ENCODE measurements at regions not wholly inside any gene's neighbourhood (a gene's known extent, or its start where the extent isn't known, plus 50 kb on each side); places are given as distances from the start of the nearest gene placed in this dataset.

DNA sequence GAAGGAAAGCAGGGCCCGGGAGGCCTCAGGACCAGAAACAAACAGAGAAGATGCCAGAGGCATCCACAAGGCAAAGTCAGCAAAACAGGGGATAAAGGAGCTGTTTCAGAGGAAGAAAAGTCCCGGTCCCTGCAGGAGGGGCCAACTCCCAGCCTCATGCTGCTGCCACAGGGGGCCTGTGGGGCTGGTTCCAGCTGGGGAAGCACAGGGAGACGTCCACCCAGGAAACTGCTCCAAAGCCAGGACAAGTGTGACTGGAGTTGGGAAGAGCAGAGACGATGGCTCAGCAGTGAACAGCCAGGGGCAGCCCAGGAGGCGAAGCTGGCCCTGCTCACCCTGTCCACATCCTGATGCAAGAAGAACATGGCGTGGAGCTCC lies 454.4 kb downstream of the BRD1 start:
- DNase-seq: no peak

DNA sequence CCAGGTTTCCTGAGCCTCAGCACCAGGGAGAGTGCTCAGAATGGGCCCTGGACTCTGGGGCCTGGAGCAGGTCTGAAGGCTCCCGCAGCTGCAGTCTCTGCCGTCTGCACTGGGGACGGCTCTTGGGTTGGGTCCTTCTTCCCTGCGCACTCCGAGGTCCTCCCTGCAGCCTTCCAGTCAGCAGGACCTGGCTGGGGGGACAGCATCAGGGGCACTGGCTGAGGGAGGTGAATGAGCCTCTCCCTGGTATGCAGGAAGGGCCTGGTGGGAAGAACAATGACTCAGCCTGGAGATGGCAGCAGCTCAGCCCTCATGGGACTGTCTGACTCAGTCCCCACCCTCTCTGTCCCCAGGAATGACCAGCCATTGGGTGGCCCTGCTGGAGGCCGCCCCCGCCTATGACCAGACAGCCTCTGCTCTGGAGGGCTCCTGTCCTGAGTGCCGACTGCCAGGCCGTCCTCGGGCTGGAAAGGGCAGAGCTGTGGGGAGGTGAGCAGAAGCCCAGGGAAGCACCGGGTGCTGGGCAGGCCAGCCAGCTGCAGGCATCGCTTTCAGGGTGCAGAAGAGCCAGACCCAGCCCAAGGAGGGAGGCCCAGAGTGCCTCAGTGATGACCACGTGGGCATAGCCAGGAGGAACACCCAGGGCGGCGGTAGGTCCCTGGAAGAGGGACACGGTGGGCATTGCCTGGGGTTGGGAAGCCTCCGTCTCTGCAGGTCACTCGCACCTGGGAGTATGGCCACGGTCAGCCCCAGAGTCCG lies 455.0 kb downstream of the BRD1 start:
- DNase-seq: no peak

DNA sequence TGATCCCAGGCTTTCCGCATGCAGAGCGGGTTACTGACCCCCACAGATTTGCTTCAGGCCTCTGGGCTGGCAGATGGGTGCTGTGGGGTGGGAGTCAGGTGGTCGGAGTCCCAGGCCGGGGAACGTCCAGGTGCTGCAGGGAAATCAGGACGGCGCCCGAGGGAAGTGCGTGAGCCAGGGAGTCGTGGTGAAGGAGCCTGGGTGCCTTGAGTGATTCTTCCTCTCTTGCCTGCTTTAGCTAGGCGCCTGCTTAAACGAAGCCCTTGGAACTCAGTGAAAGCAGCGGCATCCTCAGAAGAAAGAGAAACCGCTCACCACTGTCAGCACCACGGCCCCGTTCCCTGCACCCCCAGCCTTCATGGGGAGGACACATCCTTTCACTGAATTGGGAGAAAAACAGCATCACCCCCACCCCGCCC lies 455.6 kb downstream of the BRD1 start:
- DNase-seq: no peak

DNA sequence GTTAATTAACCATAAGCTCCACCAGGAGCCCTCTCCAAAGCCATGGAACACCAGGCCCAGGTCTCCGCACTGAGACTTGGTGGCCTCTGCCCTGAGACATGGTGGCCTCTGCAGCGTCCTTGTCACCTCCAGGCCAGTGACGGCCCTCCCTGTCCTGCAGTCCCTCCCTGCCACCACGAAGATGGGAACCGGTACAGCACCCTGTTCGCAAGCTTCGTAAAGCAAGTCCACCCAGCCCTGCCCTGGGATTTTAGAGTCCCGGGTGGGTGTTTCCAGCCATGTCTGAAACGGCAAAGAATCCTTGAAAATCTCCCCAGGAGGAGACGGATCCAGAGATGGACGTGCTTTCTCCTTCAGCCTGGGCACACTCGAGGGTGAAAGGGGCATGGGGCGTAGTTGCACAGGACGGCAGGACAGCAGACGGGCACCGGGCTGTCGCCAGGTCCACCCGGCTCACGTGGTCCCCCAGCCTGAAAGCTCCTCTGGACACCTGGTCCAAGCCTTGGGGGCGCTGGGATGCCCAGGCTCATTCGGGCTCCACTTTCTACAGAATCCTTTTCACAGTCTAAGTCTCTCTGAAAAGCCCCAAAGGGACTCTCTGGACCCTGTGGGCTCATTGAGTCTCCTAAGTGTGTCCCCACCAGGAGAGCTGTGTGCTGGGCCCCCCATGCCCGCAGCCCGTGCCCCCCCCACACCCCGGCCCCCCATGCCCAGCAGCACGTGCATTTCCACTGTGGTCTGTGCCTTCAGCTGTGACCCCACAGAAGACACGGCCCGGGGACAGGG lies 456.2 kb downstream of the BRD1 start:
- no peak for DNase-seq

DNA sequence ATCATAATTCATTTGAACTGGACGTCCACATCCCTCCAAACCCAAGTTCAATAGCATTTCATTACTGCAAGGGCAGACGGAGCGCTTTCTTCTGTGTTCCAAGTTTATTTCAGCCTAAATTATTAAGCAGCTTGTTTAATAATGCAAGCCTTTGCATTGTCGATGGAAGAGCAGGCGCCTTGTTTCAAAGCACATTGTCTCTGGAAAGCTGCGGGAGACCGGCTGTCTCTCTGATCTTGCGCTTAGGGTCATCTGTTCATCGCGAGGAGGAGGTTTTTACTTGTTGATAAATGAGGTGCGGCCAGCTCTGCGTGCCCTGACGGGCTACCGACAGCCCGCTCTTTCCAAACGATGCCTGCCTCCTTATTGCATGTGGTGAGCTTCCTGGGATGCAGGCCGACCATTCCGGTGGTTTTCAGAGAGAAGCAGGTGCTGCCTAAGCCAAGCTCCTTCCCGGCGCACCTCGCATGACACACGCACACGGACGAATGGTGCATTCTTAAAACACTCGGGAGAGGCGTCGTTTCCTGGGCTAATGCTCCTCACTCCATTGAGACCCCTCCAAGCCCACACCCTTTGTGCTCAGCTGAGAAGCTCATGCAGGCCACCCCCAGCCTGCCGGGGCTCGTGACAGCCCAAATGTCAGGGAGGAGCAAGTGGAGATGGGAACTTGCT lies 456.9 kb downstream of the BRD1 start:
- DNase-seq: no peak

DNA sequence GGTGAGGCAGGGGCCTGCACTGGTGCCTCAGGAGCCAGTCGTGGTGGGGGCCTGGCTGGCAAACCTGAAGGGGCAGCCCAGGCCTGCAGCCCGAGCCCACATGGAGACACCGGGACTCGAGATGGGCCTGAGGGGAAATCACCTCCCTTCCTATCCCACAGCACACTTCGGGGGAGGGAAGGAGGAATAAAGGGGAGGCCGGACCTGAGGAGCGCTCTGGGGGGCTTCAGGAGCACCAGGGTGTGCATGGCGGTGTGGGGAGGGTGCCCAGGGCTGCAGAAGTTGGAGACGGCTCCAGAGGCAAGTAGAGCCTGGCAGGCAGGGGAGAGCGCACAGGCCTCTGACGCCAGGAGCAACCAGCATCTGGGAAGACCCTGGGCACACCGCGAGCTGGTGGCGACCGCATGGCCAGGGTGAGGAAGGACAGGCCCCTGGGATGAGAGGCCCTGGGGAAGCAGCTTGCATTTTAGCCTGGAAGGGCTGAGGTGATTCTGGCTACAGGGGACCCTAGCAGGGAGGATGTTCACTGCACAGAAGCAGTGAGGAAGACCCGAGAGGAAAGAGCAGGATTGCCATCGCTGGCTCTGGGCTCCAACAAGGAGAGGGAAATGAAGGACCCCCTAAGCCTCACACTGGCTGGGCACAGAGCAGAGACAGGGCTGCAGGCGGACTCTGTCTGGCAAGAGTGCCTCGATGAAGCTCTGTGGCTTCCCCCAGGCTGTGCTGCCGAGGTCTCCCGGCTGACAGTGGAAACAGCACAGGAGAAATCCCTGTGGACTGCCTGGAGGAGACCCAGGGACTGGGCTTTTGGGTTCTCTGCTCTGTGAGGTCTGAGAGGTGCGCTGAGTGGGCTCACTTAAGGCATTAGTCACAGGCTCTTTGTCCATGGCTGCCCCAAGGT lies 457.7 kb downstream of the BRD1 start:
- DNase-seq: no peak

DNA sequence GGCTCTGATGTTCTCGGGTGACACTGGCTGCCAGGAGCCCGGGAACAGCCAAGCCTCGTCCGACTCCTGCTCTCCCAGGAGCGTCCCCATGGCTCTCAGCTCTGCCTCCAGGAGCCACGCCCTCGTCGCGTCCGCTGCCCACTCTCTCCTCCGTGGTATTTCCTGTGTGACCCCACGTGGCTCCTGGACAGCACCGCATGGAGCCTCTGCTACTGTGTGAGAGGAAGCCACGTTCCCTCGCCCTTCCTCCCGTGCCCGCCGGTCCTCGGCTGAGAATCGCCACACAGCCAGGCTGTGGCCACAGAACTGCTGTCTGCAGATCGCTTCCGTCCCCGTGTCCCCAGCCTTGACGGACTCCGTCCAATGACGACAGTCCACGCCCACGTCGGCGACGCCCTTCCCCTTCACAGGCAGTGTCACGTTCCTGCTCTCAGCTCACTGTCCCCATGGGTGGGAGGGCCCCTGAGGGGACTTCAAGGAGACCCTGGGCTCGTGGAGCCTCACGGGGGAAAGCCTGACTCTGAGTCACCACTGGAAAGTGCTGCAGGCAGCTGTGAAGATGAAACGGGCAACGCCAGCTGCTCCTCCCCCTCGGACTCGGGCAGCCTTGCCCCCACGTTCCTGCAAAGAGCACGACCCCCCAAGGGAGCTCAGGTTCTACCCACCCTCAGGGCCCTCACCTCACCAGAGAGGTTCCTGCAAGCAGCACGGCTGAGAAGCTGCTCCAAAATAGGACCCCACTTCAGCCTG lies 458.5 kb downstream of the BRD1 start:
- DNase-seq: no peak

DNA sequence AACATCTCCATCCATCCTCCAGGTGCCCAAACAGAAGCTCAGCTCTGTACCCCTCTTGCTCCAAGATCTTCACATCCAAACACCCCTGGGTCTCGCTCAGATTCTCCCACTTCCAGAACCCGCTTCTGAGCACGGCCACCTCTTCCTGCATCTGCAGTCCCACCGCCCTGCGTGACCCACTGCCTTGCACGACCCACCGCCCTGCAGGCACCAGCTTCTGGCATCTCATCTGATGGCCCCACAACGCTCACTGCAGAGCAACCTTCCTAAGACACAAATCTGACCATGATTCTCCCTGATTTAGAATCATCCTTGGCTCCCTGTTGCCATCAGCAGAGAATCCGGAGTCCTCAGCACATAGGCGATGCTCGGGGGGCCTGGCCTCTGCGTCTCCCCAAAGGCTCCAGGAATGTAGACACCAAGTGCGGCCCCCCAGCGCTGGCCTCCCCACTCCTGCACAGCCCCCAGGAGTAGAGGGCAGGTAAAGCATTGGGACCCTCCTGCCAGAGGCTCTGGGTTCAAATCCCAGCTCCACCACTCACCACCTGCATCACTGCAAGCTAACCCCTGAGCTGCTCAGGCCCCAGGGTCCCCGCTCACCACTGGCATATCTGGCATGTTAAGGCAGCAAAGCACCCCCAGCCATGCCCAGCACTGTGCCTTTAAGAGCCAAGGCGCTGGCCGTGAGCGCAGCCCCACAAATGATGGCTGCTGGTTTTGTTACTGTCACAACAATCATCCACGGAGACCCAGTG lies 459.3 kb downstream of the BRD1 start:
- no peak for DNase-seq

DNA sequence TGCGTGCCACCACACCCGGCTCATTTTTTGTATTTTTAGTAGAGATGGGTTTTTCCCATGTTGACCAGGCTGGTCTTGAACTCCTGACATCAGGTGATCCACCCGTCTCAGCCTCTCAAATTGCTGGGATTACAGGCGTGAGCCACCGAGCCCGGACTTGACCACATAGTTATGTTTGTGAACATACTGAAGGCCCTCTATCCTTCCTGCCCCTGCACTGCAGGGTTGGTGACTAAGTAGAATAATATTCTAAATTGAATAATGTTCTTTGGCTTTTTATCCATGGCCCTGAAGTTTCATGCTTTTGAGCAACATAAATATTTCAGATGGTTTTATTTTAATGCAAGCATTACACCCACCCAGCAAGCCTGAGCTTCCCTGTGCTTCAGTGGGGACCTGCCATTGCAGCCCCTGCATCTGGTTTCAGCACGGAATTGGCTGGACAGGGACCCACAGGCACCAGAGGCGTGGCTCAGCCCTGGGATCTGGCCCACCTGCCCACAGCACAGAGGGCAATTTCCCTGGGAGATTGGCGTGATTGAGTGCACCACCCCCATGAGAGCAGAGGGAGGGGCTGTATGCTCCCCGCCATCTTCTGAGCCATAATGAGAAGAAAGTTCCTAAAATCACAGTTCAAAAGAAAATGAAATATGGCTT lies 460.5 kb downstream of the BRD1 start:
- no peak for DNase-seq

DNA sequence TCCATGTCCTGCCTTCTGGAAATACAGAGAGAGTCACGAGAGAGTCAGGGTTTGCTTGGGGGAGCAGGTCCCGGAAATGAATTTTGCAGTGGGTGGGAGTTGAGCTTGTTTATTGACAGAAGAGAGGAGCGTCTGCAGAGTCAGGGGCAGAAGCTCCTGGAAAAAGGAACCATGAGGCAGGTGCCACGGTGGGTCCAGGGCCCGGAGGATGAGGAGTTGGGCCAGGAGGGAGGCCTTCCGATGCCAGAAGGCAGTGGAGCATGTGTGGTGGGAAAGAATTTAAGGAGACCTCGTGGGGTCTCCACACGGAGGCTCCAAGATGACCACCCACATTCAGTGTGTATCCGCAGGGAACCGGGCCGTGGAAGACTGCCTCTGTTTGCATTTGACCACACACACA lies 461.2 kb downstream of the BRD1 start:
- DNase-seq: no peak

DNA sequence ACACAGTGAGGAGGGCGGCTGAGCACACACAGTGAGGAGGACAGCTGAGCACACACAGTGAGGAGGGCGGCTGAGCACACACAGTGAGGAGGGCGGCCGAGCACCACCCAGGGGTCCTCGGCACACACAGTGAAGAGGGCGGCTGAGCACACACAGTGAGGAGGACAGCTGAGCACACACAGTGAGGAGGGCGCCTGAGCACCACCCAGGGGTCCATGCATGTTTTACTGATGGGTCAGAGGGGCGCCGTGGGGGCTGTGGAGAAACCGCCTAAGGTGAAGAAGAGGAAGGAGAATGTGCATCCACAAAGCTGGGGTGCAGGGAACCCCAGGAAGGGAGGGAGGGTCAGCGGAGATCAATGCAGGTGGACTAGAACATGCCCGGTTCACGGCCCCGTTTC lies 461.8 kb downstream of the BRD1 start:
- DNase-seq: no peak

DNA sequence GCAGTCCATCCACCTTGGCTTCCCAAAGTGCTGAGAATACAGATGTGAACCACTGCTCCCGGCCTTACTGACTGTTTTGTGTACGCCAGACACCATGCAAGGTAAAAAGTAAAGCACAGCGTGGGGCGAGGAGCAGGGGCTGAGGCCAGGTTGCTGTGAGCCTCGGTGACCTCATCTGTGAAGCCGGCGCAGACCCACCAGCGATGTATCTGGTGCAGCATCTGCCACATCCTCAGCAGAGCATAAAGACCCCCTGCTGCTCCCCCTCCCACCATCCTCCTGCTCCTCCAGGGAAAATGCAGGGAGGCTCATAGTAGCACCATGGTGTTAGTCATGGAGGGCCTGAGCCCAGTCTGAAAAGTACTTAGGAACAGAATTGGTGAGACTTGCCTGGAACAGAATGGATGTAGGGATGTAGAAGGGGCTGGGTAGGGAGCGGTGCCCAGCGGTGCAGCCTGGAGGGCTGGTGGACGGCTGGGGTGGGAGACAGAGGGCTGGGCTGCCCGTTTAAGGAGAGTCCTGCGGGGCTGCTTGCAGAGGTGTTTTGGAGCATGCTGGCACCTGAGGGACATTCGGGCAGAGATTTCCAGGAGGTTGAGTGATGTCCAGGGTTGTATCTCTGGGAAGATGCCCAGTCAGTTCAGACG lies 462.4 kb downstream of the BRD1 start:
- no peak for DNase-seq

DNA sequence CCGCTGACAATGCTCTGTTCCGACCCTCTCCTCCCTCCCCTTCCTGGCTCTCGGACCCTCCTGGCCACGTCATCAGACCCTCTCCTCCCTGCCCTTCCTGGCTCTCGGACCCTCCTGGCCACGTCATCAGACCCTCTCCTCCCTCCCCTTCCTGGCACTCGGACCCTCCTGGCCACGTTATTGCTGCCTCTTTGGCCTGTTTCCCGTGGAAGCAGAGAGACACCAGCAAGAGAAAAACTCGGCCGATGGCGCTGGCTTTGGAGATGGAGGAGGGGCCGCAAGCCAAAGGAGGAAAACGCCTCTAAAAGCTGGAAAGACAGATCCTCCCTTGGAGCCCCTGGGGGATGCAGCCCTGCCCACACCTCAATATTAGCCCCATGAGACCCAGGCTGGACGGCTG lies 463.3 kb downstream of the BRD1 start:
- DNase-seq: no peak

DNA sequence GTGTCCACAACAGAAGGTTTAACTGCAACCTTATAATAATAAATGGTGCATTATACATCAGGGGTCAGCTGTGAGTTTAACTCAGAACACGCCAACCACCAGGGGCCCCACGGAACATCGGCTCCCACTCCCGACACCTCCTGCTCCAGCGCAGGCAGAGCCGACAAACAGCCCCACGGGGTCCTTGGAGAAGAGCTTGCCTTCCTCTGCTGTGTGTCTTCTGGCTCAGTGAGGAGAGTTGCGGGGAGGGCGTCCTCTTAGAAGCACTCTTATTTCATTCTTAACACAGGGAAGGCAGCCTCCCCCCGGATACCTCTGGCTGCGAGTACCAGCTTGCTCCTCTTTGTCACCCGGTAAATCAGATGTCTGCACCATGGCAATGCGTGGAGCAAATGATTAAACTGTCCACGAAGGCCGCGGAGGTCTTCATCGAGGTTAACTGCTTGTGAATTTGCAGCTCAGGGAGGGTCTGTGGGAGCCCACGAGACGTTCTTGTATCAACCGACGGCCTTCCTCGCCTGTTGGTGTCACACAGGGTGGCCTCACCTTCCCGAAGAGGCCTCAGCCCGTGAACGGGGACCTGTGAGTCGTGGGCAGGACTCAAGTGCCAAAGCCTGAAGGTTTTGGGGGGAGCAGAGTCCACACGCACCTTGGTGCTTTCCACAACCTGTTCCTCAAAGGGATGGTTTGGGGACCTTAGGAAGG lies 464.0 kb downstream of the BRD1 start:
- no peak for DNase-seq

DNA sequence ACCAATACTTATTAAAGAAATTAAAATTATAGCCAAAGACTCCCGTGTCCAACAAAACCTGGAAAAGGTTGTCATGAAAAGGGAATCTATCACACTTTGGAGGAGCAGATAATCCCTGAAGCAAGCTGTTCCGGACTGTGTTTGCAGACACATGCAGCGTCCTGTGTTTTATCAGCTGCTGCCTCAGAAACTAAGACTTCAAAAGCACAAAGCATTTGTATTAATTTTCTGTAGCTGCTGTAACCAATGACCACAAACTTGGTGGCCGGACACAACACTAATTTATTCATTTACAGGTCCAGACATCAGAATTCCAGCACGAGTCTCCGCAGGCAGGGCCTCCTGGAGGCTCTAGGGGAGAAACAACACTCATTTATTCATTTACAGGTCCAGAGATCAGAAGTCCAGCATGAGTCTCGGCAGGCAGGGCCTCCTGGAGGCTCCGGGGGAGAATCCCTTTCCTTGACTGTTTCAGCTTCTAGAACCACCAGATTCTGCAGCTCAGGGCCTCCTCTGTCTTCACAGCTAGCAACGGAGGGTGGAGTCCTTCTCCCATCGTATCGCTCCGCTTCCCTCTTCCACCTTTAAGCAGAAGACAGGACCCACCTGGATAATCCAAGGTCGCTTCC lies 465.3 kb downstream of the BRD1 start:
- DNase-seq: no peak

DNA sequence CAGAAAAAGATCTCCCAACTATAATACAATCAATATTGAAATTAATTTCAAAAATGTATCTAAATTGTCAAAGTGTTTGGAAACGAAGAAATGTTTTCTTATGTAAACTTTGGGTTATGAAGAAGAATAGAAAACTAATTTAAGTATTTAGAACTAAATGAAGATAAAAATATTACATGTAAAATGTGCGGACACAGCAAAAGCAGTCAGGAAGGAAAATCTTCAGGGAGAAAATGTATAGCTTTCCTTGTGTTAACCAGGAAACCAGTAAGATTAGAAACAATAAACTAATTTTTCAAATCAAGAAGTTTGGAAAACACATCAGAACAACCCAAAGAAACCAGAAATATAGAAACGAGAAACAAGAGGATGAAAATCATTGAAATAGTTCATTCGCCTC lies 466.5 kb downstream of the BRD1 start:
- no peak for DNase-seq

DNA sequence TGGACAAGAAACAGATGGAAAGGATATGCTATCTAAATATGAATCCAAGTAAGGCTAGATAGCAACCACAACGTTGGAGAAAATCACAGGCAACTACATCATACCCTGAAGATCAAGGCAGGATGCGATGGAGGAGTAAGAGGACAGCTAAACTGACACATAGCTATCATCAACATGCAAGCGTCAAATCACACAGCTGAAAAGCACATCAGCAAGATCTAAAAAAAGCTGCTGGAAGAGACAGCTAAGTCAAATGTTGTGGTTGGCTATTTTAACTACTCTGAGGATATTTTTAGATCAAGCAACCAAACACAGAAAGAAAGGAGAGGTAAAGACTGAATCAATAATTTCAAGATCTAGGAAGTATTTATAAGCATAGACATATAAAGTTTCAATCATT lies 466.9 kb downstream of the BRD1 start:
- no peak for DNase-seq

DNA sequence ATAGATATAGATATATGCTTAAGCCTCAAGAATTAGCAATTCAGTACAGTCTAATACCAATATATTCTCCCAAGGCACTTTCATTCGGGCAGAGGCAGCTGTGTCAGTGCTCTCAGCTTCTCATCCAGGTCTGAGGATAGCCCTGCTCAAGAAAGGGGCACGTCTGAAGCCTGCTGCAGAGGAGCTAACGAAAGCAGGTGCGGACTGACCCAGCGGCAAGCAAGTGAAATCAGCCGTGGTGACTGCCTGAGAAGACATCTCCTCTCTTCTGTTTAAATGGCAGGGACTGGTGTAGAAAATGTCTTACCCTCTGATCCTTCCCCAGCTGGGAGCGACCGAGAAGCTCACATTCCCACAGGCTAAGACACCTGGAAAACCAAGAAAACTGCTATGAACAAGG lies 468.6 kb downstream of the BRD1 start:
- no peak for DNase-seq

Data from CD4-positive, alpha-beta T cell treated with Interleukin-1 beta for 1 hour (primary cell).